ENCODE measurements at regions not wholly inside any gene's neighbourhood (a gene's known extent, or its start where the extent isn't known, plus 50 kb on each side); places are given as distances from the start of the nearest gene placed in this dataset.

DNA sequence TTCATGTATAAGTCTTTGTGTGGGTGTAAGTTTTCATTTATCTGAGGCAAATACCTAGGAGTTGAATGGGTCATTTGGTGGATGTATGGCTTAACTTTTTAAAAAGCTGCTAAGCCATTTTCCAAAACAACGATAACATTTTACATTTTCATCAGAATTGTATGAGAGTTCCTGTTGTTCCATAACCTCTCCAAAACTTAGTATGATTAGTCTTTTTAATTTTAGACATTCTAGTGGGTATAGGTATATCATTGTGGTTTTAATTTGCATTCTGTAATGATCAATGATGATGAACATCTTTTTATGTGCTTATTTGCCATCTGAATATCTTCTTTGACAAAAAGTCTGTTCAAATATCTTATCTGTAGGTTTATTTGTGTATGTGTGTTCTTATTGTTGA lies 74.4 kb upstream of the UGP2 start:
- TF ChIP-seq, protein P1, sequence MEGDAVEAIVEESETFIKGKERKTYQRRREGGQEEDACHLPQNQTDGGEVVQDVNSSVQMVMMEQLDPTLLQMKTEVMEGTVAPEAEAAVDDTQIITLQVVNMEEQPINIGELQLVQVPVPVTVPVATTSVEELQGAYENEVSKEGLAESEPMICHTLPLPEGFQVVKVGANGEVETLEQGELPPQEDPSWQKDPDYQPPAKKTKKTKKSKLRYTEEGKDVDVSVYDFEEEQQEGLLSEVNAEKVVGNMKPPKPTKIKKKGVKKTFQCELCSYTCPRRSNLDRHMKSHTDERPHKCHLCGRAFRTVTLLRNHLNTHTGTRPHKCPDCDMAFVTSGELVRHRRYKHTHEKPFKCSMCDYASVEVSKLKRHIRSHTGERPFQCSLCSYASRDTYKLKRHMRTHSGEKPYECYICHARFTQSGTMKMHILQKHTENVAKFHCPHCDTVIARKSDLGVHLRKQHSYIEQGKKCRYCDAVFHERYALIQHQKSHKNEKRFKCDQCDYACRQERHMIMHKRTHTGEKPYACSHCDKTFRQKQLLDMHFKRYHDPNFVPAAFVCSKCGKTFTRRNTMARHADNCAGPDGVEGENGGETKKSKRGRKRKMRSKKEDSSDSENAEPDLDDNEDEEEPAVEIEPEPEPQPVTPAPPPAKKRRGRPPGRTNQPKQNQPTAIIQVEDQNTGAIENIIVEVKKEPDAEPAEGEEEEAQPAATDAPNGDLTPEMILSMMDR (IDR thresholded peaks at IDR 0.05) = no peak
- no peak for TF ChIP-seq POLR2A (IDR thresholded peaks at IDR 0.05)

Measured in Peyer's patch (tissue), 4 donors.